ENCODE measurements at regions not wholly inside any gene's neighbourhood (a gene's known extent, or its start where the extent isn't known, plus 50 kb on each side); places are given as distances from the start of the nearest gene placed in this dataset.
A peak's percentile ranks its signal among the peaks of the same experiment; 100 is the strongest.

DNA sequence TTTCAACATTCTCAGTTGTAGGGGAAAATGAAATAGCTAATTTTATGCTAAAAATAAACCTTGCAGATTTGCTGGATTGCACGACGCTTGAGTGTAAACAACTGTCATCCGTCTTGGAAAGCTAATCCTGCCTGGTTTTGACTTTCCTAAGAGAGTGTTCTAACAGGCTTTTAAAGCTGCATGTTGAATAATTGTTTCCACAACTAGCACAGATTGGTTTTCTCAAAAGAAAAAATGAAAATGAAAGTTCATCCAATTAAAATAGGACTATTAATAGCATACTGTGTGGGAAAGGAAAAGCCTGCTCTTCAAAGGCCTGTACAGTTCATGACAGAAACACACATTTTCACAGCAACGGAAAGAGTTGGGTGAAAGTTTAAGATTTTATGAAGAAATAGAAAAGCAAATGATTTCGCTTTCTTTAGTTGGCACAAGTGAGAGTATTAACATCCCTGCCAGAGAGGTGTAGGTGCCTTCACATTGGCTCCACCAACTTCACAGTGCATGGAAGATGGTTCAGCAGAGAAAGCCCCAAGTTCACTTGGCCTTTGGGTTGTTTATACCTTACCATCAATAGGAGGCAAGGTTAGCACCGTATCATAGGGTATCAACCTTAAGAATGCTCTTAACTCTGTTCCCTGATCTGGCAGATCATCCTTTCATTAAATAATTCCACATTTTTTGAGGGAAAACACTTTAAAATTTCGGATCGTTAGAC is 140.0 kb upstream of the GUCY1A1 start:
- intact Hi-C loops (cut with DNase I; ENCODE audit: low total_unique reads): no loop called here
- no peaks in the 10 kb centered on the region for H3K27me3 ChIP-seq
- no peaks in the 10 kb centered on the region for H3K9me3 ChIP-seq
- no peak for DNase-seq
- peak overlapping the region; percentile 48 to 70 (median 62) for H3K27ac ChIP-seq
- no peaks in the 10 kb centered on the region for H3K36me3 ChIP-seq
- H3K4me1 ChIP-seq: peaks cover 0 to 13% of the 10 kb centered on the region in 2 donors
- H3K4me3 ChIP-seq: peak overlapping the region; percentile 5 to 14 (median 10)
- peak in 1 of 2 donors; percentile 54 for ATAC-seq
- in situ Hi-C loops (cut with MboI; ENCODE audit: low sequenced_read_pairs in 4 of 4): no loop called here
- TF ChIP-seq POLR2A (IDR thresholded peaks at IDR 0.05) (no peak), CTCF (IDR thresholded peaks at IDR 0.05 in 4 of 5, conservative IDR thresholded peaks at IDR 0.05 in 1 of 5) (no peak)

GRCh38 chr4:155524926-155525455 is 141.7 kb upstream of the GUCY1A1 start:
- in situ Hi-C loops (cut with MboI; ENCODE audit: low sequenced_read_pairs in 4 of 4): no loop called here
- H3K27me3 ChIP-seq: no peaks in the 10 kb centered on the region
- no peaks in the 10 kb centered on the region for H3K36me3 ChIP-seq
- H3K4me3 ChIP-seq: no peak overlapping the region
- TF ChIP-seq CTCF (IDR thresholded peaks at IDR 0.05 in 4 of 5, conservative IDR thresholded peaks at IDR 0.05 in 1 of 5) (no peak), POLR2A (IDR thresholded peaks at IDR 0.05) (no peak)
- no peaks in the 10 kb centered on the region for H3K9me3 ChIP-seq
- ATAC-seq (no peak), DNase-seq (no peak)
- intact Hi-C loops (cut with DNase I; ENCODE audit: low total_unique reads): no loop called here
- H3K4me1 ChIP-seq: peaks cover 0 to 13% of the 10 kb centered on the region in 2 donors
- no peak overlapping the region for H3K27ac ChIP-seq

DNA sequence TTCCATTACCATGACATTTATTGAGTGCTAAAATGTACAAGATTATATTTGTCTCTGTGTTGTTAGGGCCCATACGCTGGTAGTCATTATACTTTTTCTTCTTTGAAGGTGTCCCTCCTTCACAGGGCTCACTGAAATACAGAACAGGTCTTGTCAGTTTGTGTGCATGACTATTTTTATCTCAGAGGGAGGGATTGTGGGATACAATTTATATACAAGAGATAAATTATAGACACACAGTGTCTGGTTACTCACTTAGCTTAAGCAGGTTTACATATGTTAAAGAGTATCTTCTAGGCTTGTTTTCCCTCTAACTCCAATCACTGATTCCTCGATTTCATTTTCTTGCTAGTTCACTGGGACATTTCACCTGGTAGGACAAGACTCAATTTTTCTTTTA is 143.3 kb upstream of the GUCY1A1 start:
- intact Hi-C loops (cut with DNase I; ENCODE audit: low total_unique reads): no loop called here
- Histone ChIP-seq H3K36me3 (no peaks in the 10 kb centered on the region), H3K27me3 (no peaks in the 10 kb centered on the region), H3K27ac (no peak overlapping the region), H3K4me3 (no peak overlapping the region), H3K9me3 (no peaks in the 10 kb centered on the region), H3K4me1 (peaks cover 0 to 13% of the 10 kb centered on the region in 2 donors)
- ATAC-seq (no peak), DNase-seq (no peak)
- TF ChIP-seq CTCF (IDR thresholded peaks at IDR 0.05 in 4 of 5, conservative IDR thresholded peaks at IDR 0.05 in 1 of 5): no peak
- TF ChIP-seq POLR2A (IDR thresholded peaks at IDR 0.05): no peak
- in situ Hi-C loops (cut with MboI; ENCODE audit: low sequenced_read_pairs in 4 of 4): no loop called here

DNA sequence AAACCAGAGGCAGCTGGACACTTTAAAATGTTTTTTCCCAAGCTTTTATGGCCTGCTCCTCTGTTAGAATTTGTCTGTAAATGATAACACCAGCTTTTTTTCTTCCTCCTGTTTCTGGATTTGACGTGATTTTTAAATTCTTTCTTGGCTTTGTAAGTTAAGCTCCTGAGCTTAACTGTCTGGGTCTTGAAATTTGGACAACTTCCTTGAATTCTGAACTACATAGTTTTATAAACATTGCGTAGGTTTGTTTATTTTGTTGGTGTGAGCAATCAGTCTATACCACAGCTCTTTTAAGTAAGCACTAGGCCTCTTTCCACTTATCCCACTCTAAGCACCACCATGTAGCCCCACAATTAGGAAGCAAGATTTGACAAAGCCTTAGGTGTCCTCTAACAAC is 144.4 kb upstream of the GUCY1A1 start:
- ATAC-seq (no peak), DNase-seq (no peak)
- H3K27me3 ChIP-seq: no peaks in the 10 kb centered on the region
- H3K9me3 ChIP-seq: no peaks in the 10 kb centered on the region
- H3K4me1 ChIP-seq: peaks cover 0 to 13% of the 10 kb centered on the region in 2 donors
- intact Hi-C loops (cut with DNase I; ENCODE audit: low total_unique reads): no loop called here
- H3K36me3 ChIP-seq: no peaks in the 10 kb centered on the region
- no peak for TF ChIP-seq CTCF (IDR thresholded peaks at IDR 0.05 in 4 of 5, conservative IDR thresholded peaks at IDR 0.05 in 1 of 5)
- no peak for TF ChIP-seq POLR2A (IDR thresholded peaks at IDR 0.05)
- in situ Hi-C loops (cut with MboI; ENCODE audit: low sequenced_read_pairs in 4 of 4): no loop called here
- no peak overlapping the region for H3K4me3 ChIP-seq
- H3K27ac ChIP-seq: no peak overlapping the region

Measured in gastrocnemius medialis (tissue), 4 donors.